ENCODE measurements at regions not wholly inside any gene's neighbourhood (a gene's known extent, or its start where the extent isn't known, plus 50 kb on each side); places are given as distances from the start of the nearest gene placed in this dataset.

- no peak for TF ChIP-seq CTCF (conservative IDR thresholded peaks at IDR 0.05; ENCODE audit: low read depth, low read length)
- no peak for TF ChIP-seq EZH2 (IDR thresholded peaks at IDR 0.05; ENCODE audit: borderline replicate concordance, low read depth, low read length, poor library complexity, severe bottlenecking)
Observed at GRCh38 chr18:60092073-60092472, 192.3 kb downstream of the PMAIP1 start.

Measured in A673 (cell line).